Inflammatory macrophage treated with lipopolysaccharide for 4 hours (primary cell): ENCODE measurements at regions not wholly inside any gene's neighbourhood (a gene's known extent, or its start where the extent isn't known, plus 50 kb on each side); places are given as distances from the start of the nearest gene placed in this dataset.
A peak's percentile ranks its signal among the peaks of the same experiment; 100 is the strongest.

Experiments used
- DNase-seq: peaks from one replicate; pipeline ENCODE4 v3.0.0-alpha.2; 2020

DNA sequence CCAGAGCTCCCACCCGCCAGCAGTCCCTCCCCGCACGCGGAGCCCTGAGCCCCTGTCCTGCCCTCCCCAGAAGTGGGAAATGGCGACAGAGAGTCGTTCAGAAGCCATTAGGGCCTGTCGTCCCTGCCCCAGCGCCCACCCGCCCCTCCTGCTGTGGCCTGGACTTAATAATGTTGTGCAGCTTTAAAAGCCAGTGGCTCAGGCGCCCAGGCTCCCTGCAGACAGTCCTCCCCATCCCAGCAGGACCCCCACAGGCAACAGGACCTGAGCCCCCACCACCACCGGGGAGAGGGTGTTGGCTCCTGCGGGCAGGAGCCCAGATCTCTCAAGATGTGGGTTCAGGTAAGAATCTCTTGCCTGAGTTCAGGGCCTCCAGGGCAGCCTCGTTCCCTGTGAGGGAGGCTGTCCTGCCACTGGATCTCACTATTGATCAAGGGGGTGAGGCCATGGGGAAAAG, 125.3 kb upstream of the RUNX3 start:
- DNase-seq: no peak

DNA sequence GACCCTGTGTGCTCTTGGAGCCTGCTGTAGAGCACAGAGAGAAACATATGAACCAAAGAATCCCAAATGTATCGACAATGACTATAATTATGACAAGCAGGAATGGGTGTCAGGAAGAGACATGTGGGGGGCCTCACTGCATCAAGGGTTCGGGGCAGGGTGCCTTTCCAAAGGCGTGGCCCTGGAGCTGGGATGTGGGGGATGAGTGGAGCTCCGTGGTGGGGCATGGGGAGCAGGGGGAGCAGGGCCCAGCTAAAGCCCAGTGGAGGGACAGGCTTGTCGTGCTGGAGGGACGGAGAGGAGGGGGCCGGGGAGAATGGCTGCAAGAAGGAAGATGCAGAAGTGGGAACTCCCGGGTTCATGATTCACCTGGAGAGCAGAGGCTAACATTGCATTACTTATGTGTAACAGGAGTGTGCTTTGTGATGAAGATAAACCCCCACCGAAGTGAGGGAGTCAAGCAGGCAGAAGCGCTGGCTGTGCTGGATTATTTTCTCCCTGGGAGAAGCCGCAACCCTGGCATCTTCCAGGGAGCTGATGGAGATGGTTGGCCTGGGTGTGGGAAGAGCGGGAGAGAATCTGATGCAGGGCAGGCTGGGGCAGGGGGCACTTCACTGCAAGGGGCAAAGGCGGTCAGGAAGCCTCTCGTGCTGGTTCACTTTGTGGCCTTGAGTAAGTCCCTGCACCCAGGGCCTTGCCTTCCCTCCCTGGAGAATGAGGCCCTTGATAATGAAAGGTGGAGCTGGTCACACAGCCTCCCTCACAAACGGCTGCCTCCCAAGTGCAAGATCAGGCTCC, 124.6 kb upstream of the RUNX3 start:
- DNase-seq: no peak

DNA sequence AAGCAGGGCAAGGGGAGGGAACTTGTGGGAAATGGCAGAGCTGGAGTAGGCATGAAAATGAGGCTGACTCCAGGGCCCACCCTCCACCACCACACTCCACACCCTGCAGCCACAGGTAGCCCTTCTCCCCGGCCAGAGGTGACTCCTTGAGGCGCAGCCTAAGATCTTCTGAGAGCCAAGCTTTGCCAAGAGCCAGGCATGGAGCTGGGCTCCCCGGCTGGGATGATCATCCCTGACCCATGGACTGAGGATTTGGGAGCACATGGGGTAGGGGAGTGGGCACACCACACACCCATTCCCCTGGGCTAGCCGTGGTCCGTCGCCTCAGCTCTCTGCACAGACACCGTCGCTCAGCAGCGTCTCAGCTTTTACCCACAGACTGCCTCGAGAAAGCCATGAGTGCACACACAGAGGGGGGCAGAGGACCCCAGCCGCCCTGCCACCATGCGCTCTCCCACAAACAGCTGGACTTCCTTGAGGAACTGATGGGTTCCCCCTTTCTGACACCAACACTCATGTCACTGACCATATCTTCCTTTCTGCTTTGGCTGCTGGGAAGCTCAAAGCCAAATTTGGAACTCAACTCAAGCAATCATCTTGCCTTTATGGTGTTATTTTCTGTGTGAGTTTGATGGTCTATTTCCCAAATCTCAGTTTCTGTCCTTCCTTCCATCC, 123.6 kb upstream of the RUNX3 start:
- no peak for DNase-seq

DNA sequence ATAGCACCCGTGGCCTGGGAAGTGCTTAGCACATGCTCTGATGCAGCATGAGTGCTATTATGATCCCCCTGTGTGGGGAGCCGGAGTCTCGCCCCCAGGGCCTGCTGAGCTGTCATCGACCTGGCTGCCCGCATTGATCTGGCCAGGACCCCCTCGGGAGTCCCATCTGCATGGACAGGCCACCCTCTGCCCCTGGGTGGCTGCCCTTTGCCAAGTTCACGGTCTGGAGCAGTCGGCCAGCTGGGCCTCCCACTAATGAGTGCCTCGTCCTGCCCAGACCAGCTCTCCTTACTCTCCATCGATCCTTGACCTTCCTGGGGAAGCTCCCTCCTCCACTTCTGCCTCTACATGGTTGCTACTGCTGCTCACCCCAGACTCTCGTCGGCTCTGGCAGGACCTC, 121.8 kb upstream of the RUNX3 start:
- DNase-seq: no peak

DNA sequence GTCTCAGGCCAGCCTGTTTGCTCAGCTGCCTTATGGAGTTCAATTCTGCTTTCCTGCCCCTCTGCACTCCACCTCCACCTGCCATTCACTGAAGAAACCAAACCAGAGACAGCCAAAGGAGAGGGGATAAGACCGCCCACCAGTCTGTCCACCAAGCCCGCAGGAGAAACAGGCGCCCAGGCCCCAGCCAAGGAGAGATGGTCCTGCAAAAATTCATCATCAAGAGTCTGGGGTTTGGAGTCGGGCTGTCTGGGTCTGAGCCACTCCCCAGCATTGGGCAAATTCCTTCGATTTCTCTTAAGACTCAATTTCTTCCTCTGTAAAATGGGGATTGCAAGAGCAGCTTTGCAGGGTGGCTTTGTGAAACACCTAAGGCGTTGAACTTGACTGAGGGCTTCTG, 121.4 kb upstream of the RUNX3 start:
- no peak for DNase-seq

DNA sequence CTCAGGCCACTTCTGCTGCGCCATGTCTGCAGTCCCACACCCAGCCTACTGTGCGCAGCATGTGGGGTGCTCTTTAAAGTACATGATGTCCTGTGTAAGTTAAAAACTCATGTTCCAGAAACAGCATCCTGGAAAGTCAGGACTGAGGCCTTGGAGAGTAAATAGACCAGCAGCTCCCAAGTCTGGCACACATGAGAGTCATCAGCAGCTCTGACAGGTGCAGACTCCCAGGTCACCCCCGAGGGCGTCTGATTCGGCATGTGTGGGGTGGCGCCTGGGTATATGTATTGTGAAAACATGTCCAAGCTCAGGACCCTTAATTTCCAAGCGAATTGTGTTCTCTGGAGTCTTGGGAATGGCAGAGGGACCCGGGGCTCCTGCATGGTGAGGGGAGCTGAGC, 120.1 kb upstream of the RUNX3 start:
- no peak for DNase-seq

DNA sequence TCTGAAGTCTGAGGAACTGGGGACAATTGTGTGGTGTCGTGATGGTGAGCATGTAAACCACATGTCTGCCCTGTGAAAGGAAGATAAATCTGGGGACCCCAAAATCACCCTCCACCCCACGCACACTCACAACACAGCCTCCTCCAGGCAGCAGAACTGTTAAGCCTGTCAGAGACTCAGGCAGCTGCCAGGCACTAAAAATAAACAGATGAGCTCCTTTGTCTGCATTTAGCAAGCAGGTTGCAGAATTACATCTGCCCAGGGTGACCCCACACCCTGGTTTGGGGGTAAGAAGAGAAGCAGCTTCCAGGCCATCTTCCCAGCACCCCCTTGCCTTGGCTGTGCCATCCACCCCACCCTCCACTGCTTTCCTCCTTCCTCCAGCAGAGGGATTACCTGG, 119.1 kb upstream of the RUNX3 start:
- no peak for DNase-seq

DNA sequence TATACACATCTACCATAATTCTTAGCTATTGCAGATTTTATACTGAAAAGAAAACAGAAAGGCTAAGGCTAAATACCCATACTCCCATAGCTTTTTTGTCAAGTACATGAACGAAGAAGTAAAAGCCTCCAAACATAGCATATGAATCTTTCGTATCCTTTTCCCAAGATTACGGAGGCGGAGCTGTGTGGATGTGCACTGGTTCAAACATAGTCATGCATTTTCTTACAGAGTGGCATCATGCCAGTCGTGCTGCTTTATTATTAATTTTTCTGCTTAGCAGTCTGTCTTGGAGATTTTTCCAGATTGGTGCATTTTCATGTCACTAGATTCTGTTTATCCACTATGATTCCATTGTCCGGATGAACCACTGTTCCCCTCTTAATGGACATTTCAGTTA, 118.7 kb upstream of the RUNX3 start:
- no peak for DNase-seq

DNA sequence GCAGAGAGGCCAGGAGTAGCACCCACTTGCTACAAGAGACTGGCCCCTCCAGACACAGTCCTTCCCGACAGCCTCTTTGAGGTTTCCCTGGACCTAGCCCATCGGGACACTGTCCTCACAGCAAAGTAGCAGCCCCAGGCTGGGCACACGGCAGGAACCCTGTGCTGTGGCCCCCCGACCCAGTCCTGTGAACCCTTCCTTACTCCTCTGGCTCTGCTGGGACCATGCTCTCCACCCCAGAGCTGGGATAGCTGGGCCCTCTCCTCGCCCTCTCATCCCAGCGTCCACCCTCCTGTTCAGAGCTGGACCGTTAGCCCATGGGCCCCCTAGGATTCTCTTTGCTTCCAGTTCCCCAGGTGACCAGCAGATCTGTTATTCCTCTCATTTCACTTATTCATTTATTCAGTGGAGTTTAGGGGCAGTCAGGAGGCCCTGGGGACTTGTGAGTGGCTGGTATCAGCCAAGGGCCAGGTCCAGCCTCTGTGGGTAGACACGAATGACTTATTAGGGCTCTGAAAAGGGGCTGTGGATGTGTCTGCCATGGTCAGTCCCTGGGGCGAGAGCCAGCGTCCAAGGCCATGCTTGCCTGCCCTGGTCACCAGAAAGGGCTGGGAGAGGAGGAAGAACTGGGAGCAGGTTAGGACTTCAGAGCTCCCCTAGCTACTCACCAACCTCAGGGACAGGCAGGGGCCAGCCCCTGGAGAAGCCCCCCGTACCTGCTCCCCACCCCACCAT, 117.6 kb upstream of the RUNX3 start:
- DNase-seq: no peak

DNA sequence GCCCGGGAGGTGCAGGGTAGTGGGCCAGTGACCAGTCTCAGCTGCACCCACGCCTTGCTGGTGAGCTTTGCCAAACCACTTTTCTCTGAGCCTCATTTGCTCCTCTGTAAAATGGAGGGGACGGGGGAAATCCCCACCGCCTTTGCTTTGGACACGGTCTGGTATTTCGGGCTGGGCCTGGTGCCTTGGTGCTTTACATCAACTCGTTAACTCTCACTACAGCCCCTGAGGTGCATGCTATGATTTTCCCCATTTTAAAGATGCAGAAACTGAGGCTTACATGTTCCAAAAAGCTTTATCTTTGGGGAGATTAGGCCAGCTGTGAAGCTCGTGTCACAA, 116.1 kb upstream of the RUNX3 start:
- no peak for DNase-seq

DNA sequence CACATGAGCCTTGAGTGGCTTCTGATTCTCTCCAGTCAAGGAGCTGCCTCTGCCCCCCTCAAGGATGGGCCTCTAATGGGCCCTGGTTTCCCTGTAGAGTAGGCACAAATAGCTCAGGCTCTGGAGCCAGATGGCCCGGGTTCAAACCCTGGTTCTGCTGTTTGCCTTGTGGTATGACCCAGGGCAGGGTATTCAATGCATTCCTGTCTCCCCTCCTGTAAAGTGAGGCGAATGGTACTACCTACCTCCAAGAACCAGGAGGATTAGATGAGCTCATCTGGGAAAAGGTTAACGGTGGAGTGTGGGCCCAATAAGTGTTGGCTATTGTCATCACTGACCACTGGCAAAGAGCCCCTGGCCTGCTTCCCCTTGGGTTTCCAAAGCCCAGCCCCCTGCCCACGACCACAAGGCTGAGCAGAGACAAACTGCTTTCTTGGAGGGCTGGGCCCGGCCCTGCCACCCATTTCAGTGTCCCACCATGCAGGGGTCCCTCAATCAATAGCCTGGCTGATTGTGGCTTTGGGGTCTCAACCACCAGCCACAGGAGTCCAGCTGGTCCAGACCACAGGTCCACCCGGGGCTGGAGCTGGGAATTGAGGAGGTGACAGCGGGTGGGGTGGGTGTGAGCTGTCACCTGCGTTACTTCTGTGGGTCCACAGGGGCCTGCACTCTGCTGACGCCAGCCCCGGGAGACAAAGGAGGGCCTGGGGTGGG, 115.6 kb upstream of the RUNX3 start:
- DNase-seq: no peak

DNA sequence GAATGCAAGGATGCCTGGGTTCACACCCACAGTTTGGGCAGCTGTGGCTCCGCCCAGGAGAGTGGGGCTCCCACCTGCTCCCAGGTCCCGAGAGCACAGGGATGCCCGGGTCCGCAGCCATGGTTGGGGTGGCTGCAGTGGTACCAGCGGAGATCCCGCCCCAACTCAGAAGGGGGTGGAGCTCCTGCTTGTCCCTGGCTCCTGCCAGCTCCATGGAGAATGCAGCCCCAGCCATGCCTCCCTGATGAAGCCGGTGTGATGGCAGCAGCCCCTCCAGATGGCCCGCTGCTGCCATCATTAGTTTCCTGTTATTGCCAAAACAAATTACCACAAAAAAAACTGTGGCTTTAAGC, 113.1 kb upstream of the RUNX3 start:
- DNase-seq: no peak

DNA sequence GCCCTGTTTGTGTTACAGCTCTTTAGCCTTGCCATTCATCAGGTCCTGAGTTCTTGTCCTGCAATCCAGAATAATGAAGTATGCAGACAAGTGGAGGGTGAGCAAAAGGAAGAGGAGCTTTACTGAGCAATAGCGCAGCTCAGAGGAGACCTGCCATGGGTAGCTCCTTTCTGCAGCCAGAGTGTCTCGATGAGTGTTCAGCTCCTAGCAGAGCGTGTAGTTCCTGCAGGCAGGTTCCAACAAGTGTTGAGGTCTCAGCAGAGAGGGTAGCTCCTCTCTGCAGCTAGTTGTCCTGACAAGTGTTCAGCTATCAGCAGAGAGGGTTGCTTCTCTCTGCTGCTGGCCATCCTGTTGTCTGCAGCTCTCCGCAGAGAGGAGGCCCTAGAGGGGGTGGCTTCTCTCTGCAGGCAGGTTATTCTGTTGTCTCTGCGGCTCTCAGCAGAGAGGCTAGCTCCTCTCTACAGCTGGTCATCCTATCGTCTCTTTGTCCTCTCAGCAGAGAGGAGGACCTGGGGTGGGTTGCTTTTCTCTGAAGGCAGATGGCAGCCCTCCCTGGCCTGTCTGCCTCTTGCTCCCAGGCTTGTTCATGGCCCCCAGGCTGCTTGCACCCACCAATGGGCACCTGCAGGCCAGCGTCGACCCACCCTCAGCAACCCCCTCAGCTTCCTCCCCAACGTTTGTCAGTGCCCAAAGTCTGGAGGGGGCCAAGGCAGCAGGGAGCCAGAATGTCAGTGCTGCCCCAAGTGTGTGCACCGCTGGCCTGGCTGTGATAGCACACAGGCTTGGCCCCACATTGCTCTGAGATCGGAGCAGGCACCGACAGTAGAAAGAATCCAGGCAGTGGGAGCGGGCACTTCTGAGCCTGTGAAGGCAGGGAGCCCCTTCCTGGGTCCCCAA, 112.5 kb upstream of the RUNX3 start:
- DNase-seq: no peak

DNA sequence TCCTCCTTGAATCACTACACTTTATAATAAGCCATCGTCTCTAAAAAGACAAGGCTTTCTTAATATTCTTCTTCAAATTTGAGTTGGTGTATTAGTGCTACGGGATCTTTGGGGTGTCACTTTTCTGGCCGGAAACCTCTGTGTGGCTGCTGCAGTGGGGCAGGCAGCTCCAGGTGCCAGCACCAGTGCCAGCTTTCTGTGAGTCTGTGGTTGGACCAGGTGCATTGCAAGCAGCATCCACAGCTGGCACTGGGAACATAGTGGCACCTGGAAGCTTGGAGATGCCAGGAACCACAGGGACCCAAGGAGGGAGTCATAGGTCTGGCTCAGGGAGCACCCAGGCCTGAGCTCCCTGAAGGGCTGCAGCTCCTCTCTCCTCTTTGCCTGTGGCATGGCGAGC, 111.8 kb upstream of the RUNX3 start:
- no peak for DNase-seq

DNA sequence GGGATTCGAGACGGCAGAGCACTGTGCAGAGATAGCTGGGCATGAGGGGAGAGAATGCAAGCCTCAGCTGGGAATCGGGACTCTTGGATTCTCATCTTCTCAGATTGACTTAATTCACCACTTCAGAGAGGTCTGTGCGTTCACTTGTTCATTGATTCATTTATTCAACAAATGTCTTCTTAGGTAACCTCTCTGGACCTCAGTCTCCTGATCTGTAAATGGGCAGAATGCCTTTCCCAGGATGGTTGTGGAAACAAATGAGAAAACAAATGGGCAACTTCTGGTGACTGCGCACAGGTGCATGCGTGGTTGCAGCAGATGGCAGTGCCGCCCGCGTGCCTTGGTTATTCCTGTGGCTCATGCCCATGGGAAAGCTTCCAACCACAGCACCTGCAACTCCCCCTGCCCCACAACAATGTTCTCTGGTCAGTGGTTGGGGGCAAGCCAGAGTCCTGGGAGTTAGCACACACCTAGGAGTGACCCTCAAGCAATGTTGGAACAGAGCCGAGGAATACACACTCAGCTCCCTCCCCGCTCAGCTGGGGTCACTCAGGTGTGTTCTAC, 110.1 kb upstream of the RUNX3 start:
- DNase-seq: no peak

DNA sequence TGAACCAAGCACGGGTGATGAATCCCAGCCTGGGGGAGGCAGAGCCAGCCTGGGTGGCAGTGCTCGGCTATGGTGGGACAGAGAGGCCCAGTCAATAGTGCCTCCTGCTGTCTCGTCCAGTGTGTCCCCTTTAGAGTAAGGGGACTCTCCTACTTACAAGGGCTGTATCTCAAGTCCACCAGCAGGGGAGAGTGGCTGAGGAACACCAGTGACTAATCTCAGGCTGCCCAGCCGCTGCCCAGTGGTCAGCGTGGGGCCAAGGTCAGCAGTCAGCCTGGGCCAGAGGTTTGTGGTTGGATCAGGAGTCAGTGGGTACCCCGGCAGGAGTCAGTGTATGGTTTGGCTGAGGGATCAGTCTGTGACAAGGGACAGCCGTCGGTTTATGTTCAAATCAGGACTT, 109.2 kb upstream of the RUNX3 start:
- no peak for DNase-seq

DNA sequence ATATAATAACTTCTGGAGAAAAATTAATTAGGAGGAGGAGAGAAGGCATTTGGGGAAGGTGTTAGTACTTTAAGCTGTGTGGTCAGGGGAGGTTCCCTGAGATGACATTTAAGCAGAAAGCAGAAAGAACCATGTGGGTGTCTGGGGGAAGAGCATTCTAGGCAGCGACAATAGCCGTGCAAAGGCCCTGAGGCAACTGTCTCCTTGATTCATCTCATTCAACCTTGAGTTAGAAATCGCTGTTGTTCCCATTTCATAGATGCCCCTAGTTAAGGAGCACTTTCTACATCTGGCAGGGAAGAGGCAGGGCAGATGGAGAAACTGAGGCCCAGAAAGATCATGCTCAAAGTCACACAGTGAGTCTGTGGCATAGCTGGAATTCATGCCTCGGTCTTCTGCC, 108.6 kb upstream of the RUNX3 start:
- no peak for DNase-seq

DNA sequence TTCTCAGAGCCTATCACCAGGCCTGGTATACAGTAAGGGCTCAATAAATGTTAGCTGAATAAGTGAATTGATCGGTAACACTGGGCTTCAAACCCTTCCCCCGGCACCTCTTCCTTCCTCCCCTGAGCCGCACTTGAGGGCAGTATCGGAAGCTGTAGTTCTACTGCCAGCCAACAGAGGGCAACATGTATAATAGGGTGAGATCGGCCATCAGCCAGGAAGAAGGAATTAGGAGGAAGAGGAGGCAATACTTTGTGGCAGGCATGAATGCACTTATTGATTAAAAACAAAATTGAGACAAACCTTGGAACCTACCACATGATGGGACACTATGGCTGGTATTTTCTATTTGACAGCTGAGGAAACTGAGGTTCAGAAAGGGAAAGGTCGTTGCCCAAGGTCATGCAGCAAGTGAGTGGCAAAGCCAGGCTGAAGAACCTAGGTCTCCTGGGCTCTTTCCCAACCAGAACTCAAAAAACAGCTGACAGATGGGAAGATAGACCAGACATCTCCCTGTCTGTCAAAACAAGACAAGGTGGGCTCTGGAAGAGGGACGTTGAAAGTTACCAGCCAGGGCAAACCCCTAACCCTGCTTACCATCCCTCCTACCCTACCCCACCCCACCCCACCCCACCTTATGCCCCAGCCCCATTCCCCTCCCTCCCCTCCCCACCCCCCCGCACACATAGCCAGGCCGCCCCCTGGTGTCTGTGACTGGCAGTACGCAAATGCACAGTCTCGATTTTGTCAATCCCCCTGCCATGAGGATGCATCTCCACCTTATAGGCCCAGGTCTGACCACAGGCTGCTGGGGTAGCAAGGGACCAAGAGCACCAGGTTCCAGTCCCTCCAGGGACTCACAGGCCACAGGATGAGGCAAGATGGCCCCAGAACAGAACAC, 107.3 kb upstream of the RUNX3 start:
- DNase-seq: peak; percentile 77

DNA sequence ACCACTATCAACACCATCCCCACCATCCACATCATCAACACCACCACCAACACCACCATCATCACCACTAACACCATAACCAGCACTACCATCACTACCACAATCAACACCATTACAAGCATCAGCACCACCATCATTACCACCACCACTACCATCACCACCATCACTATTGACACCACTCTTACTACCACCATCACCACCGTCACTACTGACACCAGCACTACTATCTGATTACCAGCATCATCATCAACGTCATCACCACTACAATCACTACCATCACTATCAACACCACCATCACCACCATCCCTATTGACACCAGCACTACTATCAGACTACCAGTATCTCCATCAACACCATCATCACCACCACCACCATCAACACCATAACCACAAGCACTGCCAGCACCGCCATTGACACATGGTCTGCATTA, 106.1 kb upstream of the RUNX3 start:
- DNase-seq: no peak

DNA sequence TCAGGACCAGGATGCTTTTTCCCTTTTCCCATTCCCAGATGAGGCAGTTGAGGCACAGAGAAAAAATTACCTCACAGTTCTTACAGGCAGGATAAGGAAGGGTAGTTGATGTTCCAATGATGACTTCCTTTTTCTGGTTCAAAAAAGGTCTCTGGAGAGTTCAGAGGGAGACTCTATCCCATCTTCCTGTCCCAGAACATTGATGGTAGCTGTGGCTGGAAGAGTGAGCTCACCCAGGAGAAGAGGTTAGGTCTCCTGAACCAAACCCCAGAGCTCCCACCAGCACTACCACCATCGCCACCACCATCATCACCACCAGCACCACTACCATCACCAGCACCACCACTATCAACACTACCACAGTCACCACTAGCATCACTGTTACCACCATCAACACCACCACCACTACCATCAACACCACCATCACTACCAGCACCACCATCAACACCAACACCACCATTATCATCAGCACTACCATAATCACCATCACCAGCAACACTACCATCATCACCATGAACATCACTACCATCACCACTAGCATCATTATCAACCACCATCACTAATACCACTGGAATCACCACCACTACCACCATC, 105.5 kb upstream of the RUNX3 start:
- DNase-seq: no peak
